ENCODE measurements at regions not wholly inside any gene's neighbourhood (a gene's known extent, or its start where the extent isn't known, plus 50 kb on each side); places are given as distances from the start of the nearest gene placed in this dataset.

- Histone ChIP-seq H3K4me3 (no peak overlapping the region), H3K9me3 (no peaks in the 10 kb centered on the region), H3K4me1 (peaks cover 0 to 6% of the 10 kb centered on the region in 2 donors), H3K36me3 (no peaks in the 10 kb centered on the region), H3K27ac (no peak overlapping the region), H3K27me3 (peaks cover 0 to 4% of the 10 kb centered on the region in 2 donors)
- DNase-seq (ENCODE audit: low spot score in 2 of 2): no peak
- intact Hi-C loops (cut with DNase I; ENCODE audit: low total_unique reads): no loop called here
- TF ChIP-seq CTCF (IDR thresholded peaks at IDR 0.05) (no peak), POLR2A (IDR thresholded peaks at IDR 0.05) (no peak), POLR2AphosphoS5 (IDR thresholded peaks at IDR 0.05) (no peak)
Observed at GRCh38 chr6:44006123-44006871, 121.0 kb downstream of the MRPL14 start.

DNA sequence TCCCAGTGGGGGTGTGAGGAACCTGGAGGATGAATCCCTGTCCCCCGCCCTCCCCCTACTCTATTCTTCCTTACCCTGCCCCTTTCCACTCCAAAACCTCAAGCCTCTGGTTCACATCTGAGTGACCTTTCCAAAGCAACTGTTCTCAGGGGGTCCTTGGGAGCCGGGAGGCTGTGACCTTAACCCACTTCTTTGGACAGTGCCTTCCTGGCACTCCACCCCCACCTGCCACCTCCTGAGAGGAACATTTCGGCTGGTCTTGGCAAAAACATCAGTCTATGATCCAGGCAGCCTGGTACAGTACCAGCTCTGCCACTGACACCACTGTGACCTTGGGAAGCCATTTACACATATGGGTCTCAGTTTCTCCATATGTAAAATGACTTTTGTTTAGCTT lies 121.7 kb downstream of the MRPL14 start:
- DNase-seq (ENCODE audit: low spot score in 2 of 2): no peak
- H3K9me3 ChIP-seq: no peaks in the 10 kb centered on the region
- H3K36me3 ChIP-seq: no peaks in the 10 kb centered on the region
- intact Hi-C loops (cut with DNase I; ENCODE audit: low total_unique reads): no loop called here
- no peak overlapping the region for H3K4me3 ChIP-seq
- peaks cover 0 to 6% of the 10 kb centered on the region in 2 donors for H3K4me1 ChIP-seq
- no peak overlapping the region for H3K27ac ChIP-seq
- TF ChIP-seq POLR2AphosphoS5 (IDR thresholded peaks at IDR 0.05) (no peak), CTCF (IDR thresholded peaks at IDR 0.05) (no peak), POLR2A (IDR thresholded peaks at IDR 0.05) (no peak)
- peaks cover 0 to 4% of the 10 kb centered on the region in 2 donors for H3K27me3 ChIP-seq

- no peak overlapping the region for H3K27ac ChIP-seq
- H3K4me1 ChIP-seq: peaks cover 0 to 6% of the 10 kb centered on the region in 2 donors
- H3K27me3 ChIP-seq: peaks cover 0 to 4% of the 10 kb centered on the region in 2 donors
- no peak for DNase-seq (ENCODE audit: low spot score in 2 of 2)
- TF ChIP-seq POLR2AphosphoS5 (IDR thresholded peaks at IDR 0.05) (no peak), POLR2A (IDR thresholded peaks at IDR 0.05) (no peak), CTCF (IDR thresholded peaks at IDR 0.05) (no peak)
- intact Hi-C loops (cut with DNase I; ENCODE audit: low total_unique reads): no loop called here
- H3K36me3 ChIP-seq: no peaks in the 10 kb centered on the region
- H3K9me3 ChIP-seq: no peaks in the 10 kb centered on the region
- no peak overlapping the region for H3K4me3 ChIP-seq
Observed at GRCh38 chr6:44004625-44005506, 122.4 kb downstream of the MRPL14 start.

GRCh38 chr6:44004136-44004535 lies 123.1 kb downstream of the MRPL14 start:
- Histone ChIP-seq H3K27me3 (peaks cover 0 to 4% of the 10 kb centered on the region in 2 donors), H3K4me3 (no peak overlapping the region), H3K9me3 (no peaks in the 10 kb centered on the region), H3K27ac (no peak overlapping the region), H3K4me1 (peaks cover 0 to 6% of the 10 kb centered on the region in 2 donors), H3K36me3 (no peaks in the 10 kb centered on the region)
- intact Hi-C loops (cut with DNase I; ENCODE audit: low total_unique reads): no loop called here
- no peak for DNase-seq (ENCODE audit: low spot score in 2 of 2)
- TF ChIP-seq CTCF (IDR thresholded peaks at IDR 0.05) (no peak), POLR2A (IDR thresholded peaks at IDR 0.05) (no peak), POLR2AphosphoS5 (IDR thresholded peaks at IDR 0.05) (no peak)

Data from breast epithelium (tissue), 4 donors.